ENCODE measurements at regions not wholly inside any gene's neighbourhood (a gene's known extent, or its start where the extent isn't known, plus 50 kb on each side); places are given as distances from the start of the nearest gene placed in this dataset.
"Not testable (repeated sequence)": the region's sequence is repeated elsewhere in the genome, so short reads cannot be mapped to it uniquely, and the experiment has no call there.

- no peak for DNase-seq (ENCODE audit: low spot score)
Observed at GRCh38 chr15:56568466-56569167, 103.7 kb upstream of the MNS1 start.

- DNase-seq (ENCODE audit: low spot score): no peak
Observed at GRCh38 chr15:56557415-56557814, 92.5 kb upstream of the MNS1 start.

- DNase-seq (ENCODE audit: low spot score): no peak
Observed at GRCh38 chr15:56553486-56553885, 88.5 kb upstream of the MNS1 start.

GRCh38 chr15:56552659-56553058 is 87.7 kb upstream of the MNS1 start:
- DNase-seq (ENCODE audit: low spot score): no peak

GRCh38 chr15:56540570-56540969 is 75.6 kb upstream of the MNS1 start:
- DNase-seq (ENCODE audit: low spot score): not testable (repeated sequence)

- not testable (repeated sequence) for DNase-seq (ENCODE audit: low spot score)
Observed at GRCh38 chr15:56540157-56540556, 75.2 kb upstream of the MNS1 start.

GRCh38 chr15:56538901-56539545 is 74.1 kb upstream of the MNS1 start:
- no peak for DNase-seq (ENCODE audit: low spot score)

GRCh38 chr15:56537881-56538280 is 72.9 kb upstream of the MNS1 start:
- peak; percentile 20 for DNase-seq (ENCODE audit: low spot score)

- no peak for DNase-seq (ENCODE audit: low spot score)
Observed at GRCh38 chr15:56534728-56535127, 69.8 kb upstream of the MNS1 start.

- DNase-seq (ENCODE audit: low spot score): no peak
Observed at GRCh38 chr15:56533731-56534403, 68.9 kb upstream of the MNS1 start.

GRCh38 chr15:56532721-56533460 is 68.0 kb upstream of the MNS1 start:
- DNase-seq (ENCODE audit: low spot score): no peak

GRCh38 chr15:56530157-56530556 is 65.2 kb upstream of the MNS1 start:
- no peak for DNase-seq (ENCODE audit: low spot score)

- no peak for DNase-seq (ENCODE audit: low spot score)
Observed at GRCh38 chr15:56528136-56528535, 63.2 kb upstream of the MNS1 start.

GRCh38 chr15:56524915-56525314 is 60.0 kb upstream of the MNS1 start:
- DNase-seq (ENCODE audit: low spot score): no peak

GRCh38 chr15:56523521-56523920 is 58.6 kb upstream of the MNS1 start:
- no peak for DNase-seq (ENCODE audit: low spot score)

GRCh38 chr15:56519000-56519399 is 54.1 kb upstream of the MNS1 start:
- DNase-seq (ENCODE audit: low spot score): no peak
